SK-N-SH treated with all-trans-retinoic acid at 6 μM for 48 hours (cell line): ENCODE measurements at regions not wholly inside any gene's neighbourhood (a gene's known extent, or its start where the extent isn't known, plus 50 kb on each side); places are given as distances from the start of the nearest gene placed in this dataset.

ENCODE experiments used
- ATAC-seq: fragments of 200-7000 bp; cut with Tn5 transposase; 3 replicates; pipeline ENCODE4 v1.9.1; 2020; ENCODE audit warnings: mild to moderate bottlenecking, moderate library complexity
- BACH2 ChIP-seq: fragments of 250-450 bp; sonication (Bioruptor Pico); IDR thresholded peaks from 2 replicates; pipeline ENCODE4 v1.9.0; 2021; ENCODE audit warnings: mild to moderate bottlenecking, borderline replicate concordance
- CREB5 ChIP-seq: fragments of 250-450 bp; sonication (Bioruptor Pico); IDR thresholded peaks from 2 replicates; pipeline ENCODE4 v1.5.1; 2020; ENCODE audit warnings: low read depth, mild to moderate bottlenecking, moderate library complexity
- CSDC2 ChIP-seq: fragments of 250-450 bp; sonication (Bioruptor Pico); IDR thresholded peaks from 2 replicates; pipeline ENCODE4 v1.5.0; 2020; ENCODE audit warnings: mild to moderate bottlenecking, moderate library complexity
- CSRNP3 ChIP-seq: fragments of 250-450 bp; sonication (Bioruptor Pico); IDR thresholded peaks from 2 replicates; pipeline ENCODE4 v1.5.1; 2021; ENCODE audit warnings: mild to moderate bottlenecking, moderate library complexity
- ESRRG ChIP-seq: fragments of 250-450 bp; sonication (Bioruptor Pico); IDR thresholded peaks from 2 replicates; pipeline ENCODE4 v1.6.1; 2021; ENCODE audit warnings: mild to moderate bottlenecking
- GLIS3 ChIP-seq: fragments of 250-450 bp; sonication (Bioruptor Pico); IDR thresholded peaks from 2 replicates; pipeline ENCODE4 v1.5.0; 2020; ENCODE audit warnings: mild to moderate bottlenecking, moderate library complexity
- ISL1 ChIP-seq: fragments of 250-450 bp; sonication (Bioruptor Pico); IDR thresholded peaks from 2 replicates; pipeline ENCODE4 v2.1.2; 2022; ENCODE audit warnings: mild to moderate bottlenecking, moderate library complexity
- OSR1 ChIP-seq: fragments of 250-450 bp; sonication (Bioruptor Pico); IDR thresholded peaks from 2 replicates; pipeline ENCODE4 v1.8.0; 2022; ENCODE audit warnings: moderate library complexity, mild to moderate bottlenecking, inconsistent platforms
- PATZ1 ChIP-seq: fragments of 250-450 bp; sonication (Bioruptor Pico); IDR thresholded peaks from 2 replicates; pipeline ENCODE4 v1.8.0; 2020; ENCODE audit warnings: mild to moderate bottlenecking, moderate library complexity, borderline replicate concordance
- PPARA ChIP-seq: fragments of 250-450 bp; sonication (Bioruptor Pico); IDR thresholded peaks from 2 replicates; pipeline ENCODE4 v1.5.0; 2020; ENCODE audit warnings: mild to moderate bottlenecking, borderline replicate concordance
- SNAI2 ChIP-seq: fragments of 250-450 bp; sonication (Bioruptor Pico); IDR thresholded peaks from 2 replicates; pipeline ENCODE4 v1.5.0; 2020; ENCODE audit warnings: mild to moderate bottlenecking, moderate library complexity
- TCF4 ChIP-seq: fragments of 250-450 bp; sonication (Bioruptor Pico); IDR thresholded peaks from 2 replicates; pipeline ENCODE4 v1.8.0; 2021; ENCODE audit warnings: mild to moderate bottlenecking, moderate library complexity, borderline replicate concordance
- TOX ChIP-seq: fragments of 250-450 bp; sonication (Bioruptor Pico); IDR thresholded peaks from 2 replicates; pipeline ENCODE4 v1.8.0; 2021; ENCODE audit warnings: mild to moderate bottlenecking, moderate library complexity, borderline replicate concordance
- TSHZ2 ChIP-seq: fragments of 250-450 bp; sonication (Bioruptor Pico); IDR thresholded peaks from 2 replicates; pipeline ENCODE4 v1.5.0; 2020; ENCODE audit warnings: mild to moderate bottlenecking, moderate library complexity
- ZC3H10 ChIP-seq: fragments of 250-450 bp; sonication (Bioruptor Pico); IDR thresholded peaks from 2 replicates; pipeline ENCODE4 v1.5.1; 2021; ENCODE audit warnings: mild to moderate bottlenecking, moderate library complexity
- ZFP3 ChIP-seq: fragments of 250-450 bp; sonication (Bioruptor Pico); IDR thresholded peaks from 2 replicates; pipeline ENCODE4 v1.5.0; 2020; ENCODE audit warnings: mild to moderate bottlenecking, moderate library complexity
- ZFP30 ChIP-seq: fragments of 450-650 bp; formaldehyde crosslinking; IDR thresholded peaks from 2 replicates; pipeline ENCODE4 v1.5.0; 2022; ENCODE audit warnings: mild to moderate bottlenecking, moderate library complexity
- ZNF565 ChIP-seq: fragments of 450-650 bp; formaldehyde crosslinking; conservative IDR thresholded peaks from 2 replicates; pipeline ENCODE4 v1.5.0; 2020; ENCODE audit warnings: low read depth, mild to moderate bottlenecking, moderate library complexity
- ZNF70 ChIP-seq: fragments of 450-650 bp; formaldehyde crosslinking; IDR thresholded peaks from 2 replicates; pipeline ENCODE4 v1.5.0; 2020; ENCODE audit warnings: mild to moderate bottlenecking, moderate library complexity
- ZNF8 ChIP-seq: fragments of 450-650 bp; formaldehyde crosslinking; IDR thresholded peaks from 2 replicates; pipeline ENCODE4 v1.5.0; 2020; ENCODE audit warnings: mild to moderate bottlenecking, moderate library complexity

GRCh38 chrX:102863735-102864134 lies 73.3 kb upstream of the RAB40AL start:
- TF ChIP-seq OSR1 (CRISPR knock-in tag) (no peak), ESRRG (no peak), ZNF565 (no peak), ZC3H10 (CRISPR knock-in tag) (no peak), ZNF70 (no peak), ZFP30 (no peak), PATZ1 (CRISPR knock-in tag) (no peak), SNAI2 (CRISPR knock-in tag) (no peak), PPARA (CRISPR knock-in tag) (no peak), ISL1 (CRISPR knock-in tag) (no peak), BACH2 (no peak), ZFP3 (no peak), CSDC2 (CRISPR knock-in tag) (no peak), CSRNP3 (CRISPR knock-in tag) (no peak), TOX (CRISPR knock-in tag) (no peak)
- ATAC-seq = peak; percentile 99

- TF ChIP-seq ZFP3 = no peak
- TF ChIP-seq TSHZ2 (CRISPR knock-in tag) = no peak
- no peak for TF ChIP-seq SNAI2 (CRISPR knock-in tag)
- TF ChIP-seq ZNF70 = no peak
- no peak for ATAC-seq
These were observed 70.0 kb upstream of the RAB40AL start for GRCh38 chrX:102866981-102867656.

GRCh38 chrX:102883491-102883890 lies 53.6 kb upstream of the RAB40AL start:
- ATAC-seq = no peak
- no peak for TF ChIP-seq CREB5 (CRISPR knock-in tag)
- no peak for TF ChIP-seq ZNF8 (CRISPR knock-in tag)
- no peak for TF ChIP-seq TSHZ2 (CRISPR knock-in tag)
- TF ChIP-seq SNAI2 (CRISPR knock-in tag) = no peak
- no peak for TF ChIP-seq TCF4 (CRISPR knock-in tag)
- no peak for TF ChIP-seq ZNF565
- no peak for TF ChIP-seq CSDC2 (CRISPR knock-in tag)
- no peak for TF ChIP-seq PPARA (CRISPR knock-in tag)
- TF ChIP-seq ZC3H10 (CRISPR knock-in tag) = no peak
- no peak for TF ChIP-seq ESRRG
- TF ChIP-seq OSR1 (CRISPR knock-in tag) = no peak
- TF ChIP-seq CSRNP3 (CRISPR knock-in tag) = no peak
- TF ChIP-seq GLIS3 (CRISPR knock-in tag) = no peak
- TF ChIP-seq ZFP3 = no peak
- no peak for TF ChIP-seq PATZ1 (CRISPR knock-in tag)
